KMS-11 (cell line): ENCODE measurements at regions not wholly inside any gene's neighbourhood (a gene's known extent, or its start where the extent isn't known, plus 50 kb on each side); places are given as distances from the start of the nearest gene placed in this dataset.

Experiments used
- H2AFZ ChIP-seq: fragments of 200-600 bp; sonication (generic); 2 replicates; pipeline ENCODE4 v1.6.1; 2016; ENCODE audit warnings: antibody characterized with exemption, mixed run types, low read depth
- H3K27ac ChIP-seq: fragments of 200-600 bp; sonication (generic); 2 replicates; pipeline ENCODE4 v1.6.1; 2016; ENCODE audit warnings: mild to moderate bottlenecking, mixed run types
- H3K27me3 ChIP-seq: fragments of 200-600 bp; sonication (generic); 2 replicates; pipeline ENCODE4 v1.6.1; 2017; ENCODE audit warnings: mild to moderate bottlenecking, low read depth, mixed run types, moderate library complexity; ENCODE audit not compliant: insufficient read depth
- H3K36me3 ChIP-seq: fragments of 200-600 bp; sonication (generic); 2 replicates; pipeline ENCODE4 v1.6.1; 2017; ENCODE audit warnings: mild to moderate bottlenecking, mixed run types; ENCODE audit not compliant: insufficient read depth
- H3K4me1 ChIP-seq: fragments of 200-600 bp; sonication (generic); 2 replicates; pipeline ENCODE4 v1.6.1; 2016; ENCODE audit warnings: mild to moderate bottlenecking, low read depth, mixed run types; ENCODE audit not compliant: poor library complexity, severe bottlenecking
- H3K4me2 ChIP-seq: fragments of 200-600 bp; sonication (generic); 2 replicates; pipeline ENCODE4 v1.7.0; 2016; ENCODE audit warnings: mild to moderate bottlenecking, mixed run types
- H3K4me3 ChIP-seq: fragments of 200-600 bp; sonication (generic); IDR thresholded peaks from 2 replicates; pipeline ENCODE4 v1.6.1; 2017; ENCODE audit warnings: low read depth, low read length, mixed read lengths; ENCODE audit not compliant: insufficient read depth
- H3K79me2 ChIP-seq: fragments of 200-600 bp; sonication (generic); 2 replicates; pipeline ENCODE4 v1.6.1; 2016; ENCODE audit warnings: low read depth, mixed run types; ENCODE audit not compliant: insufficient read depth
- H3K9ac ChIP-seq: fragments of 200-600 bp; sonication (generic); 2 replicates; pipeline ENCODE4 v1.6.1; 2016; ENCODE audit warnings: mild to moderate bottlenecking, mixed run types
- H4K20me1 ChIP-seq: fragments of 200-600 bp; sonication (generic); 2 replicates; pipeline ENCODE4 v1.6.1; 2016; ENCODE audit warnings: mild to moderate bottlenecking, mixed run types; ENCODE audit not compliant: insufficient read depth
- CTCF ChIP-seq: fragments of 200-600 bp; sonication (generic); conservative IDR thresholded peaks from 2 replicates; pipeline ENCODE4 v1.6.1; 2017; ENCODE audit warnings: low read depth, mild to moderate bottlenecking, antibody characterized with exemption, low read length, moderate library complexity, mixed read lengths

DNA sequence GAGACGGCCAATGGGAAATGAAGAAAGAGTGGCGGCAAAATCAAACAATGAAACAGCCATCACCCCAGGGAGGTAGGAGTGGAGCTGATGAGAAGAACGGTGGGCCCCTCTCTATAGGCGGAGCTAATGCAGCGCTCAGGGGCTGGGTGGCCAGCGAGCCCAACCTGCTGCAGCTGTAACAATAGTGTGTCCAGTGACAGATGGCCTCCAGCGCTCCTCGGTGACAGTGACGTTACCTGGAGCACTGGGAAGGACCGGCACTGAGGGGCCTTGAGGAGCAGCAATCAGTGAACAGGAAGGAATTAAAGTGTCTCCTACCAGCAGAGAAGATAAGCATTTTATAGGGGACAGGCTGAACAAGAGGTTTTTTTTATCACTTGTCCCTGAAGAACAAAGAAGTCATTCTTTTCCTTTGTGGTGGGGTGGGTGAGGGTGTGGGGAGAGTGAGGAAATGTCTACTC lies 81.6 kb downstream of the FOXA2 start:
- H3K79me2 ChIP-seq, result no peaks in the 10 kb centered on the region
- no peaks in the 10 kb centered on the region for H3K4me1 ChIP-seq
- no peak overlapping the region for H3K9ac ChIP-seq
- no peak overlapping the region for H3K4me2 ChIP-seq
- no peaks in the 10 kb centered on the region for H4K20me1 ChIP-seq
- no peak overlapping the region for H2AFZ ChIP-seq
- no peak overlapping the region for H3K27ac ChIP-seq
- no peak overlapping the region for H3K4me3 ChIP-seq
- no peak for TF ChIP-seq CTCF
- no peaks in the 10 kb centered on the region for H3K36me3 ChIP-seq
- H3K27me3 ChIP-seq, result no peaks in the 10 kb centered on the region

DNA sequence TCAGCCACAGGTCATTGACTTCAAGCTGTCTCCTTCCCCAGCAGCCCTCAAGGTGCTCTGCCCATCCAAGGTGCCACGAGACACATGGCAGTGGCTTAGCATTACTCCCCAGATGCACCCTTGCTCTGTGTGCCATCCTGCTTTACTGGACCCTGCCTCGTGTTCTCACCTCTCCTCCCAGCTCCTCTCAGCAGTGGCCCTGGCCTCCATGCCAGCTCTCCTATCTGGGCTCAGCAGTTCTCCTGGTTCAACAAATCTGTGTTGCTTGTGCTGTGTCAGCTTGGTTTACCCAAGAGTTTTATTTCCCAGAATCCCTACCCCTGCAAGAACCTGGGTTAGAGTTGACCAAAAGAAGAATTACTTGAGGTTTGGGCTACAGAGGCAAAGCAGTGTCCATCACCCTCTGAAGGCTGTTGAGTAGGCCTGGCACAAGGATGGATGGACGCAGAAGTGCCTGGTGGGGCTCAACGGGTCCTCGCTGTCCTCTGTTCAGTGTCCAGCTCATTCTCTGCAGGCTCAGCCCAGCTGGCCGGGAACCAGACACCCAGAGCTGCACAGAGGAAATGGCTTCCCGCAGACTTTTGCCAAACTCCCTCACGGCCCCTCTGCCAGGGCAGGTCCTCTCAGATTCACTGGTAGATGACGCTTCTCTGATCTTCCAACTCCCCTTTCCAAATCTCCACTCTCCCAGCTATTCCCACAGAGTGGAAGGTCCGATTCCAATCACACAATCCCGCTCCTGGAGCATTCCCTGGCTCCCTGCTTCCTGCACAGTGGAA lies 82.6 kb downstream of the FOXA2 start:
- no peak overlapping the region for H3K27ac ChIP-seq

GRCh38 chr20:22501034-22501433 lies 83.3 kb downstream of the FOXA2 start:
- Histone ChIP-seq H4K20me1 (no peaks in the 10 kb centered on the region), H3K79me2 (no peaks in the 10 kb centered on the region), H3K9ac (no peak overlapping the region), H3K4me2 (no peak overlapping the region), H2AFZ (no peak overlapping the region), H3K4me3 (no peak overlapping the region), H3K4me1 (no peaks in the 10 kb centered on the region), H3K27me3 (no peaks in the 10 kb centered on the region), H3K27ac (no peak overlapping the region), H3K36me3 (no peaks in the 10 kb centered on the region)
- TF ChIP-seq CTCF, result no peak

More for the DNA sequence above, 82.6 kb downstream of the FOXA2 start:
- H3K4me3 ChIP-seq, result no peak overlapping the region
- H3K79me2 ChIP-seq, result no peaks in the 10 kb centered on the region
- H3K4me1 ChIP-seq, result no peaks in the 10 kb centered on the region
- no peaks in the 10 kb centered on the region for H4K20me1 ChIP-seq
- H3K9ac ChIP-seq, result no peak overlapping the region
- H3K36me3 ChIP-seq, result no peaks in the 10 kb centered on the region
- no peaks in the 10 kb centered on the region for H3K27me3 ChIP-seq
- TF ChIP-seq CTCF, result no peak
- no peak overlapping the region for H2AFZ ChIP-seq
- no peak overlapping the region for H3K4me2 ChIP-seq

DNA sequence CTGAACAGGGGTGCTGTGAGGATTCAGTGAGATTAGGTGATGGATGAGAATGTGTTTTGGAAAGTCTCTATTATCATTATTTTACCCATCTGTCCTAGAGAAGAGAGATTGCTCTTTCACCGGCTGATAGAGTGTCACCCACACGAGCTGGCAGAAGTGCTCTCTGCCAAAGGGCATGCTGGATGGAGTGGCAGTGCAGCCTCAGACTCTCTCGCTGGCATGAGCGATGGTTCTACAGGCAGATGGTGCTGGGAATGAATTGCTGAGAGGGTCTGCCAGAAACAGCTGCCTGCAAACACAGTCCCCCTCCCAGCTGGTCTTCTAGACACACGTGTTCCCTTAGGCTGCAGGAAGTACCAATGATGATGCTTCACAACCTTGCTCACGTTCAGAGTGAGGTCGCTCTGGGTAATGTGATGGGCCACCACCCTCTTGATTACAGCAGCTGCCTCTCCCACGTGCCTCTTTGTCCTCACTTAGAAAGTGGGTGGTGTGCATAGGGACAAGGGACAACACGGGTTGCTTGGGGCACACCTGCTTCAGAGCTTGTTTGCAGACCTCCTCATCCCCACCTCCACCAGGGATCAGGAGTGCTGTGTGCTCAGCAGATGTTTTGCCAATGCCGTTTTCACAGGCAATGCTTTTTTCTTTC lies 84.7 kb downstream of the FOXA2 start:
- no peak overlapping the region for H3K9ac ChIP-seq
- H4K20me1 ChIP-seq, result no peaks in the 10 kb centered on the region
- no peak overlapping the region for H3K4me2 ChIP-seq
- no peaks in the 10 kb centered on the region for H3K36me3 ChIP-seq
- H3K27ac ChIP-seq, result no peak overlapping the region
- H3K4me3 ChIP-seq, result no peak overlapping the region
- H2AFZ ChIP-seq, result no peak overlapping the region
- H3K27me3 ChIP-seq, result no peaks in the 10 kb centered on the region
- H3K79me2 ChIP-seq, result no peaks in the 10 kb centered on the region
- no peaks in the 10 kb centered on the region for H3K4me1 ChIP-seq
- no peak for TF ChIP-seq CTCF
